ENCODE measurements at regions not wholly inside any gene's neighbourhood (a gene's known extent, or its start where the extent isn't known, plus 50 kb on each side); places are given as distances from the start of the nearest gene placed in this dataset.
"Not testable (repeated sequence)": the region's sequence is repeated elsewhere in the genome, so short reads cannot be mapped to it uniquely, and the experiment has no call there.

GRCh38 chr11:134596404-134596803 is 184.4 kb upstream of the B3GAT1 start:
- no peak for TF ChIP-seq CTCF (IDR thresholded peaks at IDR 0.05; ENCODE audit: insufficient read depth, low read length, missing control alignments)
- POLR2A ChIA-PET = no interaction called here
- CTCF ChIA-PET = no interaction called here
- H3K4me3 ChIP-seq (ENCODE audit: low read depth, low read length) = no peak overlapping the region
- no peak for DNase-seq (ENCODE audit: low read depth, low spot score)

GRCh38 chr11:134592391-134592990 is 180.4 kb upstream of the B3GAT1 start:
- no peak for TF ChIP-seq CTCF (IDR thresholded peaks at IDR 0.05; ENCODE audit: insufficient read depth, low read length, missing control alignments)
- CTCF ChIA-PET = no interaction called here
- POLR2A ChIA-PET = no interaction called here
- H3K4me3 ChIP-seq (ENCODE audit: low read depth, low read length) = no peak overlapping the region
- DNase-seq (ENCODE audit: low read depth, low spot score) = no peak

GRCh38 chr11:134591338-134591737 is 179.3 kb upstream of the B3GAT1 start:
- ChIA-PET CTCF (no interaction called here), POLR2A (no interaction called here)
- no peak for TF ChIP-seq CTCF (IDR thresholded peaks at IDR 0.05; ENCODE audit: insufficient read depth, low read length, missing control alignments)
- no peak overlapping the region for H3K4me3 ChIP-seq (ENCODE audit: low read depth, low read length)
- no peak for DNase-seq (ENCODE audit: low read depth, low spot score)

- POLR2A ChIA-PET = no interaction called here
- CTCF ChIA-PET = no interaction called here
- no peak overlapping the region for H3K4me3 ChIP-seq (ENCODE audit: low read depth, low read length)
- no peak for DNase-seq (ENCODE audit: low read depth, low spot score)
- no peak for TF ChIP-seq CTCF (IDR thresholded peaks at IDR 0.05; ENCODE audit: insufficient read depth, low read length, missing control alignments)
Measured at GRCh38 chr11:134589129-134589528, 177.1 kb upstream of the B3GAT1 start.

GRCh38 chr11:134588460-134589110 is 176.5 kb upstream of the B3GAT1 start:
- H3K4me3 ChIP-seq (ENCODE audit: low read depth, low read length); POLR2A ChIA-PET; DNase-seq (ENCODE audit: low read depth, low spot score); CTCF ChIA-PET: not testable (repeated sequence)

GRCh38 chr11:134587345-134587744 is 175.3 kb upstream of the B3GAT1 start:
- H3K4me3 ChIP-seq (ENCODE audit: low read depth, low read length) = no peak overlapping the region
- ChIA-PET CTCF (no interaction called here), POLR2A (no interaction called here)
- TF ChIP-seq CTCF (IDR thresholded peaks at IDR 0.05; ENCODE audit: insufficient read depth, low read length, missing control alignments) = no peak
- no peak for DNase-seq (ENCODE audit: low read depth, low spot score)

- POLR2A ChIA-PET = no interaction called here
- CTCF ChIA-PET = no interaction called here
Measured at GRCh38 chr11:134586726-134587125, 174.7 kb upstream of the B3GAT1 start.

More at GRCh38 chr11:134586726-134587125, 174.7 kb upstream of the B3GAT1 start:
- TF ChIP-seq CTCF (IDR thresholded peaks at IDR 0.05; ENCODE audit: insufficient read depth, low read length, missing control alignments) = no peak
- no peak overlapping the region for H3K4me3 ChIP-seq (ENCODE audit: low read depth, low read length)
- DNase-seq (ENCODE audit: low read depth, low spot score) = no peak

Data from AG04449 (cell line).